ENCODE measurements at regions not wholly inside any gene's neighbourhood (a gene's known extent, or its start where the extent isn't known, plus 50 kb on each side); places are given as distances from the start of the nearest gene placed in this dataset.

- no TSS peak for BruUV-seq (replicated peaks)
- no peak for ATAC-seq
- intact Hi-C loops (cut with micrococcal nuclease) (no loop called here), in situ Hi-C loops (cut with MboI) (no loop called here)
- H2AFZ ChIP-seq (ENCODE audit: low read depth, low read length), result no peak overlapping the region
- H3K27me3 ChIP-seq (ENCODE audit: control insufficient read depth in 2 of 2, insufficient read depth in 2 of 2, low read length in 2 of 2), result peaks cover 0 to 5% of the 10 kb centered on the region in 2 experiments; a peak in 1 of 5 replicates
- POLR2A ChIA-PET, result no interaction called here
- no peaks in the 10 kb centered on the region for H3K36me3 ChIP-seq (ENCODE audit: control insufficient read depth, insufficient read depth, low read length)
- no peak overlapping the region for H3K27ac ChIP-seq (ENCODE audit: extremely low read depth, low read depth, low read length)
- H3K9ac ChIP-seq (ENCODE audit: insufficient read depth in 1 of 2, low read depth in 2 of 2, low read length in 2 of 2), result no peak overlapping the region
- no peaks in the 10 kb centered on the region for H4K20me1 ChIP-seq (replicated peaks; ENCODE audit: control insufficient read depth, insufficient read depth, low read length)
- 26% methylated on average over 3 of the region's 4 CpGs for WGBS (ENCODE audit: insufficient coverage, low coverage, missing lambda C conversion rate)
- H3K9me1 ChIP-seq (ENCODE audit: control insufficient read depth, insufficient read depth, low read length), result no peaks in the 10 kb centered on the region
- CTCF ChIA-PET (ENCODE audit: low intra/inter-chr PET ratio), result no interaction called here
- H3K79me2 ChIP-seq (ENCODE audit: control insufficient read depth, insufficient read depth, low read length), result no peaks in the 10 kb centered on the region
- DNase-seq (ENCODE audit: extremely low read depth in 1 of 4, low spot score in 3 of 4), result no peak
- no peak overlapping the region for H3K4me3 ChIP-seq
- FAIRE-seq, result no peak
- H3K4me1 ChIP-seq (replicated peaks in 1 of 2; ENCODE audit: control insufficient read depth in 2 of 2, insufficient read depth in 2 of 2, low read length in 2 of 2), result peaks cover 0 to 3% of the 10 kb centered on the region in 2 experiments; a peak in 3 of 5 replicates
- no peaks in the 10 kb centered on the region for H3K9me3 ChIP-seq (replicated peaks; ENCODE audit: control insufficient read depth, insufficient read depth, low read depth, low read length)
- H3K4me2 ChIP-seq (ENCODE audit: insufficient read depth, low read length), result no peak overlapping the region
- no peak for TF ChIP-seq ZNF512 (tag; IDR thresholded peaks at IDR 0.05)
- TF ChIP-seq HMG20B (CRISPR knock-in tag; IDR thresholded peaks at IDR 0.05), result no peak
- no peak for TF ChIP-seq MBD2 (IDR thresholded peaks at IDR 0.05; ENCODE audit: borderline replicate concordance, low read depth)
- TF ChIP-seq MLLT1 (IDR thresholded peaks at IDR 0.05), result no peak
- TF ChIP-seq ZBTB17 (CRISPR knock-in tag; IDR thresholded peaks at IDR 0.05), result no peak
- TF ChIP-seq MCM5 (IDR thresholded peaks at IDR 0.05; ENCODE audit: low read depth), result no peak
- TF ChIP-seq MAZ (CRISPR knock-in tag; conservative IDR thresholded peaks at IDR 0.05 in 1 of 2, IDR thresholded peaks at IDR 0.05 in 1 of 2), result no peak
- no peak for TF ChIP-seq ZNF41 (CRISPR knock-in tag; conservative IDR thresholded peaks at IDR 0.05)
- no peak for TF ChIP-seq HES1 (IDR thresholded peaks at IDR 0.05; ENCODE audit: low read depth)
- no peak for TF ChIP-seq NR2F6 (CRISPR knock-in tag; IDR thresholded peaks at IDR 0.05)
- no peak for TF ChIP-seq ELF1 (tag; IDR thresholded peaks at IDR 0.05)
- no peak for TF ChIP-seq NFATC3 (IDR thresholded peaks at IDR 0.05)
- no peak for TF ChIP-seq POLR3G (IDR thresholded peaks at IDR 0.05; ENCODE audit: extremely low read depth, insufficient read length, insufficient replicate concordance)
- TF ChIP-seq SMARCE1 (IDR thresholded peaks at IDR 0.05), result no peak
- TF ChIP-seq CBFA2T2 (conservative IDR thresholded peaks at IDR 0.05), result no peak
- TF ChIP-seq E2F6 (IDR thresholded peaks at IDR 0.05; ENCODE audit: borderline replicate concordance in 1 of 2, extremely low read depth in 1 of 2, insufficient read depth in 1 of 2, insufficient read length in 1 of 2, low read depth in 1 of 2, low read length in 1 of 2, poor library complexity in 1 of 2, severe bottlenecking in 1 of 2), result no peak
- TF ChIP-seq BHLHE40 (IDR thresholded peaks at IDR 0.05; ENCODE audit: low read length), result no peak
- TF ChIP-seq HMGN3 (IDR thresholded peaks at IDR 0.05; ENCODE audit: borderline replicate concordance, extremely low read depth, insufficient read length, low read depth, low read length), result no peak
Measured at GRCh38 chr6:106785298-106785697, 155.9 kb downstream of the QRSL1 start.

Measured in K562 (cell line).